ENCODE measurements at regions not wholly inside any gene's neighbourhood (a gene's known extent, or its start where the extent isn't known, plus 50 kb on each side); places are given as distances from the start of the nearest gene placed in this dataset.
"Not testable (repeated sequence)": the region's sequence is repeated elsewhere in the genome, so short reads cannot be mapped to it uniquely, and the experiment has no call there.

DNA sequence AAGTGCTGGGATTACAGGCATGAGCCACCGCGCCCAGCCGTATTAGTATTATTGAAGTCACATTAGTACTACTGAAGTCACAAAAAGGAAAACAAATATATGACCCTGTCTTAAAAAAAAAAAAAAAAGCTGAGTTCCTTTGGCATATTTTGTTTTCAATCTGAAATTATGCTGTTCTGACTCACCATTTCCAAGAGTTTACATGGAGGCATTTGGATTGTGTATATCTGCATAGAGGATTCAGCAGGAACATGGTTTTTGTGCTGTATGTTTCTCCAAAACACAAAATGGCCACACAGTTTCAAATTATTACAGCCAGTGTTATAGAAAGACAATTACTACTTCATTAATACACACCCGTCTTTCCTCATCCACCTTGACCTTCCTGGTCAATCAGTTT lies 103.5 kb upstream of the TSC22D1 start:
- DNase-seq (ENCODE audit: extremely low read depth, low read depth): no peak
- no peak for TF ChIP-seq CTCF (IDR thresholded peaks at IDR 0.05; ENCODE audit: low read depth, low read length, missing control alignments)
- H3K4me3 ChIP-seq (replicated peaks; ENCODE audit: low read depth, low read length): no peak overlapping the region

DNA sequence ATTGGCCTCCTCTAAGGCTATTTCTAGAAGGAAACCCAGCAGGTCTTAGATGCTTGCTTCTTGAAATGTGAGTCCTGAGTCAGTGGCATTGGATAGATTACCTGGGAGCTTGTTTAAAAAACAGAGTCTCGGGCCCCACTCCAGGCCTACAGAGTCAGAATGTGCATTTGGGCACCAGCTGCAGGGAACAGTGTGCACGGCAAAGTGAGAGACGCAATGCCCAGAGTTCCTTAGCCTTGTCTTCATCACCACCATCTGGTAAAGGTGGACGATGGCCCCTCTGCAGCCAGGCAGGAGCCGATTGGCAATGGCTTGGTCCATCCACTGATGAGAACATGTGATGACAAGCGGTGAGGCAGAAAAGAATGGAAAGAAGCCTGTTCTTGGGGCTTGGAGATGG lies 102.1 kb upstream of the TSC22D1 start:
- H3K4me3 ChIP-seq (replicated peaks; ENCODE audit: low read depth, low read length): no peak overlapping the region
- TF ChIP-seq CTCF (IDR thresholded peaks at IDR 0.05; ENCODE audit: low read depth, low read length, missing control alignments): no peak
- DNase-seq (ENCODE audit: extremely low read depth, low read depth): no peak

DNA sequence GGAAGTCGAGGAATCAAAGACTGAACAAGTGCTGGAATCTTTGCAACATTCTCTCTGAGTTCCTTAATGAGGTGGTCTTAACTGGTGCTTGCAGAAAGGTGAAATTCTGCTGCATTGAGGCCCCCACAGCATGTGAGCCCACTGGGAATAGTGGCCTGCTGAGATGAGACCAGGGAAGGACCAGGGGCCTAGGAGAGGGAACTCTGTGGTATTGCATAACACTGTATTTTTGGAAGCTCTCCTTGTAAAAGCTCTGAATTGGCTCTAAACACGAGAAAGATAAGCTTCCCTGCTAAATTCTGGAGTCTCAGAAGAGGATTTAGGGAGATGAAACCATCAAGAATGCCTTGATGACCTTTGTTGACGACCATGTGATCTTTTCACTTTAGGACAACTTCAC lies 100.4 kb upstream of the TSC22D1 start:
- TF ChIP-seq CTCF (IDR thresholded peaks at IDR 0.05; ENCODE audit: low read depth, low read length, missing control alignments): no peak
- no peak for DNase-seq (ENCODE audit: extremely low read depth, low read depth)
- H3K4me3 ChIP-seq (replicated peaks; ENCODE audit: low read depth, low read length): no peak overlapping the region

DNA sequence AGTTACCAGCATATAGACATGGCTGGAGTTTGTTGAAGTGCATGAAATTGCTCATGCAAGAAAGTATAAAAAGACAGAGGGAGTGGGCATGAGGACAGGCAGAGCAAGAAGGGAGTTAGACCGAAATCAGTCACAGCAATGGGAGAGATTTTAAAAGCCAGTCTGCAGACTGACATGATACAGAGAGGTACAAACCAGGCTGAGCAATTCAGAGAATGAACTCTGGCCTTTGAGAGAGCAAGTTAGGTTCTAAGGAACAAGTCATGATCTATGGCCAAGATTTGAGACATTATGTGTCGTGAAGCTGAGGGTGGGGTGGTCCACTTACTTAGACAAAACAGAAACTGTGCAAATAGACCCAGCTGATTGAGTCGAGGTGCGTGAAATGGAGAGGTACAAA lies 93.4 kb upstream of the TSC22D1 start:
- no peak overlapping the region for H3K4me3 ChIP-seq (replicated peaks; ENCODE audit: low read depth, low read length)
- TF ChIP-seq CTCF (IDR thresholded peaks at IDR 0.05; ENCODE audit: low read depth, low read length, missing control alignments): no peak
- no peak for DNase-seq (ENCODE audit: extremely low read depth, low read depth)

DNA sequence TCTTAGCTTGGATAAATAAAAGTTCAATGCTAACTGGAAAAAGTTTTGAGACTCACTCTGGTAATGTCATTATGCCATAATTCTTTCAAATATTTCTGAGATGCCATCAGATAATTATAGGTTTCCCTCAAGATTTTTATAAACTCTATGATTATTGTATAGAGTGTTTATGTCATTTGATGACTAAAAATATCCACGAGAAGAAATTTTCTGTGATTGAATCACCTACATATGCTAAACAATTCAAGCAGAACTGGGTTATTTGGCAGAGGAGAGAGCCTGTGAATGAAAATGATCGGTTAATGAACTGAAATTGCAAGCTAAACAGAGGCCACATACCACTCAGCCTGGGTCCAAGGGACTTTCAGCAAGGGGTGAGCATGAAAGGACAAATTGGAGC lies 92.6 kb upstream of the TSC22D1 start:
- TF ChIP-seq CTCF (IDR thresholded peaks at IDR 0.05; ENCODE audit: low read depth, low read length, missing control alignments): no peak
- no peak overlapping the region for H3K4me3 ChIP-seq (replicated peaks; ENCODE audit: low read depth, low read length)
- no peak for DNase-seq (ENCODE audit: extremely low read depth, low read depth)

GRCh38 chr13:44667943-44668342 lies 91.8 kb upstream of the TSC22D1 start:
- no peak for TF ChIP-seq CTCF (IDR thresholded peaks at IDR 0.05; ENCODE audit: low read depth, low read length, missing control alignments)
- H3K4me3 ChIP-seq (replicated peaks; ENCODE audit: low read depth, low read length): no peak overlapping the region
- DNase-seq (ENCODE audit: extremely low read depth, low read depth): no peak

- H3K4me3 ChIP-seq (replicated peaks; ENCODE audit: low read depth, low read length); DNase-seq (ENCODE audit: extremely low read depth, low read depth): not testable (repeated sequence)
These were observed 90.4 kb upstream of the TSC22D1 start for GRCh38 chr13:44666538-44666937.
